Panc1 (cell line): ENCODE measurements at regions not wholly inside any gene's neighbourhood (a gene's known extent, or its start where the extent isn't known, plus 50 kb on each side); places are given as distances from the start of the nearest gene placed in this dataset.

Experiments
- ATAC-seq: fragments of 200-7000 bp; cut with Tn5 transposase; 2 replicates; pipeline ENCODE4 v1.9.1; 2020; ENCODE audit warnings: mild to moderate bottlenecking, moderate library complexity
- BruUV-seq: library from RNA; stranded (reverse); fragments of 400-500 nt; replicated peaks from 2 replicates; lab custom pipeline; 2021; lab: Mats Ljungman, UMichigan
- CTCF ChIA-PET: fragments of 300-600 bp; sonication (Branson Sonifier 250); formaldehyde crosslinking; loops from one replicate; lab custom pipeline; 2022; ENCODE audit warnings: antibody characterized with exemption; lab: Charles Lee
- POLR2A ChIA-PET: fragments of 300-600 bp; sonication (Branson Sonifier 250); formaldehyde crosslinking; loops from one replicate; lab custom pipeline; 2022; ENCODE audit warnings: antibody characterized with exemption; lab: Charles Lee
- DNase-seq: peaks from one replicate; pipeline ENCODE4 v3.0.0-alpha.2; 2010; ENCODE audit warnings: low read depth, low spot score
- H3K27ac ChIP-seq: 2 replicates; pipeline ENCODE4 v1.5.1; 2011; ENCODE audit warnings: mild to moderate bottlenecking, low read length, inconsistent platforms
- H3K27me3 ChIP-seq: fragments of 200-500 bp; sonication (Bioruptor generic); 2 replicates; pipeline ENCODE4 v1.6.0; 2014; ENCODE audit warnings: low read length, inconsistent platforms; ENCODE audit not compliant: control insufficient read depth, insufficient read depth
- H3K36me3 ChIP-seq: fragments of 200-500 bp; sonication (Bioruptor generic); 2 replicates; pipeline ENCODE4 v1.5.1; 2014; ENCODE audit warnings: inconsistent platforms, mild to moderate bottlenecking, low read length, moderate library complexity; ENCODE audit not compliant: control insufficient read depth, insufficient read depth
- H3K4me1 ChIP-seq: 2 replicates; pipeline ENCODE4 v1.5.1; 2011; ENCODE audit warnings: inconsistent platforms, mild to moderate bottlenecking, low read length, moderate library complexity; ENCODE audit not compliant: control insufficient read depth, insufficient read depth
- H3K4me3 ChIP-seq, 2 experiments: 2 replicates each; pipeline ENCODE4 v1.5.1; 2011 to 2012; ENCODE audit warnings: low read depth in 2 of 2, low read length in 2 of 2, mild to moderate bottlenecking in 2 of 2, inconsistent platforms in 1 of 2, moderate library complexity in 1 of 2
- H3K9me3 ChIP-seq: fragments of 200-500 bp; sonication (Bioruptor generic); 2 replicates; pipeline ENCODE4 v1.5.1; 2014; ENCODE audit warnings: low read depth, mild to moderate bottlenecking, inconsistent platforms, low read length, moderate library complexity; ENCODE audit not compliant: control insufficient read depth, insufficient read depth
- CTCF ChIP-seq: fragments of 450-650 bp; IDR thresholded peaks from 2 replicates; pipeline ENCODE4 v1.5.1; 2017; ENCODE audit warnings: mild to moderate bottlenecking
- POLR2AphosphoS5 ChIP-seq: IDR thresholded peaks from 2 replicates; pipeline ENCODE4 v1.6.1; 2012; ENCODE audit warnings: mild to moderate bottlenecking, low read depth, low read length, moderate library complexity
- REST ChIP-seq, 2 experiments: IDR thresholded peaks; 2 replicates each; pipeline ENCODE4 v1.6.1; 2011 to 2012; ENCODE audit warnings: low read depth in 2 of 2, control low read depth in 1 of 2, low read length in 1 of 2, mild to moderate bottlenecking in 1 of 2, moderate library complexity in 1 of 2; ENCODE audit not compliant: insufficient read depth in 1 of 2
- SIN3A ChIP-seq: IDR thresholded peaks from 2 replicates; pipeline ENCODE4 v1.6.1; 2012; ENCODE audit warnings: low read depth, mild to moderate bottlenecking, low read length, moderate library complexity, borderline replicate concordance; ENCODE audit not compliant: insufficient read depth
- TCF7L2 ChIP-seq: IDR thresholded peaks from 2 replicates; pipeline ENCODE4 v1.6.1; 2011; ENCODE audit warnings: mild to moderate bottlenecking, low read depth, low read length, inconsistent platforms
- in situ Hi-C: cut with HindIII; loops from 2 replicates; pipeline ENCODE4 v1.10.0; 2016; ENCODE audit warnings: low sequenced_read_pairs, low pct_unique_long_range_greater_than_20kb
- intact Hi-C: fragments of 100-400 bp; cut with micrococcal nuclease; formaldehyde crosslinking; loops from one replicate; pipeline ENCODE4 v1.10.0; 2022; ENCODE audit not compliant: unreplicated experiment

- BruUV-seq, result no TSS peak
- POLR2A ChIA-PET, result no interaction called here
- no peak overlapping the region for H3K27ac ChIP-seq
- CTCF ChIA-PET, result no interaction called here
- DNase-seq (no peak), ATAC-seq (no peak)
- H3K36me3 ChIP-seq, result no peaks in the 10 kb centered on the region
- no peaks in the 10 kb centered on the region for H3K27me3 ChIP-seq
- TF ChIP-seq CTCF (no peak), TCF7L2 (no peak), SIN3A (no peak), REST (IDR thresholded peaks at IDR 0.05; ENCODE audit: insufficient read depth in 1 of 2, low read depth in 2 of 2, low read length in 1 of 2) (no peak), POLR2AphosphoS5 (no peak)
- intact Hi-C loops (no loop called here), in situ Hi-C loops (no loop called here)
- no peak overlapping the region for H3K4me3 ChIP-seq
- H3K9me3 ChIP-seq, result 0 out of 2 replicates have a peak, but pooled peaks cover 3% of the 10 kb centered on the region
- H3K4me1 ChIP-seq, result no peaks in the 10 kb centered on the region
These were observed 54.1 kb downstream of the FOXG1 start for GRCh38 chr14:28820677-28821076.

GRCh38 chr14:28821993-28822392 is 55.4 kb downstream of the FOXG1 start:
- Histone ChIP-seq H3K4me1 (no peaks in the 10 kb centered on the region), H3K27ac (no peak overlapping the region), H3K4me3 (no peak overlapping the region), H3K36me3 (no peaks in the 10 kb centered on the region), H3K9me3 (0 out of 2 replicates have a peak, but pooled peaks cover 3% of the 10 kb centered on the region), H3K27me3 (no peaks in the 10 kb centered on the region)
- intact Hi-C loops (no loop called here), in situ Hi-C loops (no loop called here)
- CTCF ChIA-PET, result no interaction called here
- TF ChIP-seq TCF7L2 (no peak), CTCF (no peak), SIN3A (no peak), POLR2AphosphoS5 (no peak), REST (IDR thresholded peaks at IDR 0.05; ENCODE audit: insufficient read depth in 1 of 2, low read depth in 2 of 2, low read length in 1 of 2) (no peak)
- no TSS peak for BruUV-seq
- ATAC-seq (no peak), DNase-seq (no peak)
- POLR2A ChIA-PET, result no interaction called here
